ENCODE measurements at regions not wholly inside any gene's neighbourhood (a gene's known extent, or its start where the extent isn't known, plus 50 kb on each side); places are given as distances from the start of the nearest gene placed in this dataset.

DNA sequence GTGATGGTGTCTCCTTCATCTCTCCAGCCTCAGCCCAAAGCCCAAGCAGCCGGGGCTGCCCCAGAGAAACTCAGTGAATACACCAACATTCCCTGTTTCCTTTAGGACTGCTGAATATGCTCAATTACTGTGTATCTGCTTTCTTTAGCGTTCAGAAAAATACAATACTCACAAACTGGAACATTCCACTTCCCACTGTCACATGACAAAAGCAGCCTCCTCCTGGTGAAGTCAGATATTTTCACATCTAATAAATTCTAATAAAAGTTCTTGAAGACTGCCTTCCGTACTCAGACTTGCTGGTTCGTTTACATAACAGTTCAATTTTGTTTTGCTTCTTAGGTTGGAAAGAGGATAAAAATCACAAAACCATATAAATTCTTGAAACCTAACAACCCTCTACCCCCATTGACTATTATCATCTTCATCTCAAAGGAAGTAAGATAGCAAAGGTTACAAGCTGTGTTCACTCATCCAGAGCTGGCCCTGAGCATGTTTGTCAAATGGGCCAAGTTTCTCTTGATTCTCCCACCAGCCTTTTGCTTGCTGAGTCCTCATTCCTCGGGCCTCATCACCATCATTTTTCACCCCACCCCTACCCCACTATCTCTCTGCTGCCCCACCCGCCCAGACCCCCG lies 190.8 kb upstream of the HNRNPA3 start:
- TF ChIP-seq CTCF (tag by site-specific recombination; IDR thresholded peaks at IDR 0.05) = no peak
- no peak for TF ChIP-seq AEBP2 (tag by site-specific recombination; IDR thresholded peaks at IDR 0.05; ENCODE audit: borderline replicate concordance)
- no peak for TF ChIP-seq ZNF660 (tag by site-specific recombination; IDR thresholded peaks at IDR 0.05)
- TF ChIP-seq ZNF292 (tag by site-specific recombination; IDR thresholded peaks at IDR 0.05; ENCODE audit: borderline replicate concordance, low read depth) = no peak
- TF ChIP-seq, protein P1, sequence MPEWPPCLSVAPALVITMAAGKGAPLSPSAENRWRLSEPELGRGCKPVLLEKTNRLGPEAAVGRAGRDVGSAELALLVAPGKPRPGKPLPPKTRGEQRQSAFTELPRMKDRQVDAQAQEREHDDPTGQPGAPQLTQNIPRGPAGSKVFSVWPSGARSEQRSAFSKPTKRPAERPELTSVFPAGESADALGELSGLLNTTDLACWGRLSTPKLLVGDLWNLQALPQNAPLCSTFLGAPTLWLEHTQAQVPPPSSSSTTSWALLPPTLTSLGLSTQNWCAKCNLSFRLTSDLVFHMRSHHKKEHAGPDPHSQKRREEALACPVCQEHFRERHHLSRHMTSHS (tag by site-specific recombination; IDR thresholded peaks at IDR 0.05) = no peak
- TF ChIP-seq ZNF473 (tag by site-specific recombination; IDR thresholded peaks at IDR 0.05) = no peak
- TF ChIP-seq ZFP41 (tag by site-specific recombination; IDR thresholded peaks at IDR 0.05; ENCODE audit: borderline replicate concordance) = no peak
- TF ChIP-seq BCL11A (tag by site-specific recombination; IDR thresholded peaks at IDR 0.05; ENCODE audit: low read depth) = no peak
- TF ChIP-seq KLF9 (tag by site-specific recombination; IDR thresholded peaks at IDR 0.05; ENCODE audit: low read depth) = no peak
- no peak for TF ChIP-seq ZNF677 (tag by site-specific recombination; IDR thresholded peaks at IDR 0.05)
- no peak for TF ChIP-seq ZNF114 (tag by site-specific recombination; IDR thresholded peaks at IDR 0.05)
- TF ChIP-seq YY1 (tag by site-specific recombination; IDR thresholded peaks at IDR 0.05) = no peak
- no peak for TF ChIP-seq BCL11B (tag by site-specific recombination; IDR thresholded peaks at IDR 0.05; ENCODE audit: low read depth)
